Hippocampal formation (tissue), 2 donors: ENCODE measurements at regions not wholly inside any gene's neighbourhood (a gene's known extent, or its start where the extent isn't known, plus 50 kb on each side); places are given as distances from the start of the nearest gene placed in this dataset.
"Not testable (repeated sequence)": the region's sequence is repeated elsewhere in the genome, so short reads cannot be mapped to it uniquely, and the experiment has no call there.

Experiments
- DNase-seq, 2 donors: peaks; one replicate each; lab custom pipeline; 2025; lab: John Stamatoyannopoulos, UW

- DNase-seq, result no peak
Observed at GRCh38 chr4:38279650-38280322, 319.6 kb downstream of the PTTG2 start.

GRCh38 chr4:38280323-38280706 is 320.1 kb downstream of the PTTG2 start:
- DNase-seq, result no peak

- DNase-seq, result no peak
Observed at GRCh38 chr4:38281371-38282071, 321.3 kb downstream of the PTTG2 start.

- DNase-seq, result no peak
Observed at GRCh38 chr4:38283724-38284123, 323.5 kb downstream of the PTTG2 start.

- DNase-seq, result no peak
Observed at GRCh38 chr4:38284294-38285030, 324.3 kb downstream of the PTTG2 start.

- no peak for DNase-seq
Observed at GRCh38 chr4:38287101-38287851, 327.1 kb downstream of the PTTG2 start.

- DNase-seq, result no peak
Observed at GRCh38 chr4:38289553-38289952, 329.4 kb downstream of the PTTG2 start.

- no peak for DNase-seq
Observed at GRCh38 chr4:38290366-38290765, 330.2 kb downstream of the PTTG2 start.

- DNase-seq, result no peak
Observed at GRCh38 chr4:38290914-38291313, 330.7 kb downstream of the PTTG2 start.

GRCh38 chr4:38292529-38292928 is 332.3 kb downstream of the PTTG2 start:
- no peak for DNase-seq

- DNase-seq, result no peak
Observed at GRCh38 chr4:38294238-38294637, 334.0 kb downstream of the PTTG2 start.

GRCh38 chr4:38297061-38297460 is 336.9 kb downstream of the PTTG2 start:
- DNase-seq, result no peak

GRCh38 chr4:38298868-38299713 is 338.9 kb downstream of the PTTG2 start:
- no peak for DNase-seq

GRCh38 chr4:38302910-38303309 is 342.7 kb downstream of the PTTG2 start:
- no peak for DNase-seq

- not testable (repeated sequence) for DNase-seq
Observed at GRCh38 chr4:38304460-38304859, 344.3 kb downstream of the PTTG2 start.

- peak in 1 of 2 donors; percentile 85 for DNase-seq
Observed at GRCh38 chr4:38306482-38307071, 346.4 kb downstream of the PTTG2 start.

- DNase-seq, result peak in 1 of 2 donors; percentile 82
Observed at GRCh38 chr4:38308728-38309311, 348.6 kb downstream of the PTTG2 start.

- peak in 1 of 2 donors; percentile 18 for DNase-seq
Observed at GRCh38 chr4:38309471-38309870, 349.3 kb downstream of the PTTG2 start.

- no peak for DNase-seq
Observed at GRCh38 chr4:38310446-38311043, 350.3 kb downstream of the PTTG2 start.
